ENCODE measurements at regions not wholly inside any gene's neighbourhood (a gene's known extent, or its start where the extent isn't known, plus 50 kb on each side); places are given as distances from the start of the nearest gene placed in this dataset.

- TF ChIP-seq, protein P1, sequence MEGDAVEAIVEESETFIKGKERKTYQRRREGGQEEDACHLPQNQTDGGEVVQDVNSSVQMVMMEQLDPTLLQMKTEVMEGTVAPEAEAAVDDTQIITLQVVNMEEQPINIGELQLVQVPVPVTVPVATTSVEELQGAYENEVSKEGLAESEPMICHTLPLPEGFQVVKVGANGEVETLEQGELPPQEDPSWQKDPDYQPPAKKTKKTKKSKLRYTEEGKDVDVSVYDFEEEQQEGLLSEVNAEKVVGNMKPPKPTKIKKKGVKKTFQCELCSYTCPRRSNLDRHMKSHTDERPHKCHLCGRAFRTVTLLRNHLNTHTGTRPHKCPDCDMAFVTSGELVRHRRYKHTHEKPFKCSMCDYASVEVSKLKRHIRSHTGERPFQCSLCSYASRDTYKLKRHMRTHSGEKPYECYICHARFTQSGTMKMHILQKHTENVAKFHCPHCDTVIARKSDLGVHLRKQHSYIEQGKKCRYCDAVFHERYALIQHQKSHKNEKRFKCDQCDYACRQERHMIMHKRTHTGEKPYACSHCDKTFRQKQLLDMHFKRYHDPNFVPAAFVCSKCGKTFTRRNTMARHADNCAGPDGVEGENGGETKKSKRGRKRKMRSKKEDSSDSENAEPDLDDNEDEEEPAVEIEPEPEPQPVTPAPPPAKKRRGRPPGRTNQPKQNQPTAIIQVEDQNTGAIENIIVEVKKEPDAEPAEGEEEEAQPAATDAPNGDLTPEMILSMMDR (IDR thresholded peaks at IDR 0.05), result no peak
These were observed 592.0 kb downstream of the KCNH5 start for GRCh38 chr14:62453226-62453625.

DNA sequence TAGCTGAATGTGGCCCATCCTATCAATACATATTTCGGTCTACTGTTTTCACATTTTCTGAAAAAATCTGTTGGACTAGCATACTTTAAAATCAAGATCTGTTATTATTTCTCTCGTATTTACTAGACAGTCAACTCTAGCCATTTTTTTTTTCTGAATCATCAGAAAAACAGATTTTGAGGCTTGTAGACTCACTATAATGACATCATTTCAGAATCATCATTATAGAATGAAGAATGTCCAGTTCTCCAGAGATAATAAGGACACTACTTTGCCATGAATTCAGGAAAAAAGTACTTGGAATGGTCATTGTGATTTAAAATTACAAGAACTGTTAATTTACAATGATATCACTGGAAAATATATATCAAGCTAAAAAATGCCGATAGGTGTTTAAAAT lies 589.8 kb downstream of the KCNH5 start:
- no peaks in the 10 kb centered on the region for H3K4me1 ChIP-seq
- H3K9me3 ChIP-seq, result no peaks in the 10 kb centered on the region
- intact Hi-C loops (cut with DNase I), result no loop called here
- no peak overlapping the region for H3K27ac ChIP-seq
- ATAC-seq, result no peak
- H3K4me3 ChIP-seq, result no peak overlapping the region
- H3K36me3 ChIP-seq, result no peaks in the 10 kb centered on the region
- DNase-seq, result no peak
- TF ChIP-seq, protein P1 (IDR thresholded peaks at IDR 0.05), result no peak
- H3K27me3 ChIP-seq, result no peaks in the 10 kb centered on the region

More at GRCh38 chr14:62453226-62453625, 592.0 kb downstream of the KCNH5 start:
- intact Hi-C loops (cut with DNase I), result no loop called here
- no peak overlapping the region for H3K4me3 ChIP-seq
- ATAC-seq, result no peak
- H3K27ac ChIP-seq, result no peak overlapping the region
- H3K9me3 ChIP-seq, result no peaks in the 10 kb centered on the region
- H3K4me1 ChIP-seq, result no peaks in the 10 kb centered on the region
- no peak for DNase-seq
- H3K36me3 ChIP-seq, result no peaks in the 10 kb centered on the region
- H3K27me3 ChIP-seq, result no peaks in the 10 kb centered on the region

GRCh38 chr14:62462988-62463387 lies 582.3 kb downstream of the KCNH5 start:
- no peak for ATAC-seq
- H3K36me3 ChIP-seq, result no peaks in the 10 kb centered on the region
- H3K27ac ChIP-seq, result no peak overlapping the region
- H3K27me3 ChIP-seq, result no peaks in the 10 kb centered on the region
- no peaks in the 10 kb centered on the region for H3K9me3 ChIP-seq
- intact Hi-C loops (cut with DNase I), result no loop called here
- H3K4me1 ChIP-seq, result no peaks in the 10 kb centered on the region
- no peak for DNase-seq
- H3K4me3 ChIP-seq, result no peak overlapping the region
- TF ChIP-seq, protein P1 (IDR thresholded peaks at IDR 0.05), result no peak

DNA sequence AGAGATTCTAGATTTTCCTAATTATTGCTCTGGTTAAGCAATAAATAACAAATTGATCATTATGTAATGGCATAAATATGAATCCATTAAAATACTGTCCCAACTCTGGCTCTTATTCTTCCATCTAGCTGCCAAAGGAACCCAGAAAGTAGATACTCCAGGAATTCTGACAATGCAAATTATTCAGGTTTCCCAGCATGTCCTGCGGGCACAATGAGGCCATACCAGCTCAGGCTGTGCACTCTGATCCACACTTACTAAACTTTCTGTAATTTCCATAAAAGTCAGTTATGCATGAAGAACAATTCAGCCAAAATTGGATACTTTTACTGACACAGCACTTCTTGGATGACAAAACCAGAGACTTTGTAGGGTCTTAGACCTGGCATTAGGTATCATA lies 576.3 kb downstream of the KCNH5 start:
- Histone ChIP-seq H3K27ac (no peak overlapping the region), H3K9me3 (no peaks in the 10 kb centered on the region), H3K4me1 (no peaks in the 10 kb centered on the region), H3K27me3 (no peaks in the 10 kb centered on the region), H3K36me3 (no peaks in the 10 kb centered on the region), H3K4me3 (no peak overlapping the region)
- DNase-seq (no peak), ATAC-seq (no peak)
- TF ChIP-seq, protein P1 (IDR thresholded peaks at IDR 0.05), result no peak
- intact Hi-C loops (cut with DNase I), result no loop called here

GRCh38 chr14:62470935-62471334 lies 574.3 kb downstream of the KCNH5 start:
- H3K4me3 ChIP-seq, result no peak overlapping the region
- intact Hi-C loops (cut with DNase I), result no loop called here
- no peak overlapping the region for H3K27ac ChIP-seq
- no peaks in the 10 kb centered on the region for H3K27me3 ChIP-seq
- H3K9me3 ChIP-seq, result no peaks in the 10 kb centered on the region
- TF ChIP-seq, protein P1 (IDR thresholded peaks at IDR 0.05), result no peak
- DNase-seq (no peak), ATAC-seq (no peak)
- H3K4me1 ChIP-seq, result no peaks in the 10 kb centered on the region
- H3K36me3 ChIP-seq, result no peaks in the 10 kb centered on the region

GRCh38 chr14:62491146-62491545 lies 554.1 kb downstream of the KCNH5 start:
- no peaks in the 10 kb centered on the region for H3K27me3 ChIP-seq
- H3K4me1 ChIP-seq, result no peaks in the 10 kb centered on the region
- intact Hi-C loops (cut with DNase I), result no loop called here
- H3K36me3 ChIP-seq, result no peaks in the 10 kb centered on the region
- H3K27ac ChIP-seq, result no peak overlapping the region
- no peak overlapping the region for H3K4me3 ChIP-seq
- H3K9me3 ChIP-seq, result no peaks in the 10 kb centered on the region
- ATAC-seq, result no peak
- DNase-seq, result no peak
- TF ChIP-seq, protein P1 (IDR thresholded peaks at IDR 0.05), result no peak

Measured in upper lobe of right lung (tissue), 1 donor.